ENCODE measurements at regions not wholly inside any gene's neighbourhood (a gene's known extent, or its start where the extent isn't known, plus 50 kb on each side); places are given as distances from the start of the nearest gene placed in this dataset.

DNA sequence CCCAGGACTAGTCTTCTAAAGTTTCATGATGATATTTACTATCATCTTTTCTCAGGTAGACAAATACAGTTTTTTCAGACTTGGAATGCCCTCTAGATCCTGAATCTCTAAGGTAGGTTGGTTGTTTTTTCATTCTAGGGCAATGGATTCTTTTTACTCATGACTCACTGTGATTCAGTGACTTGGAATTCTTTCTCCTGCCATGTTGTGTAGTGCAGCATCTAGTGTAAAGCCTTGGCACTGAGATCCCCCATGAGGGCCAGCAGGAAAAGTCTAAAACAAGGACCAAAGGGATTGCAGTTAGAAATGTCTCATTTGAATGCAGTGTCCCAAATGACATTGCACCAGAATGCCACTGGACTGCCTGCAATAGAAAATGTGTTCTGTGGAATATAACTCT lies 430.4 kb downstream of the NEBL start:
- Histone ChIP-seq H2AFZ (ENCODE audit: low read length, unreplicated experiment) (no peak overlapping the region), H3K36me3 (ENCODE audit: insufficient read depth, low read length) (no peaks in the 10 kb centered on the region), H3K27ac (ENCODE audit: low read depth, low read length) (no peak overlapping the region), H3K79me2 (ENCODE audit: control insufficient read depth, insufficient read depth, low read length, unreplicated experiment) (no peaks in the 10 kb centered on the region), H3K4me3 (ENCODE audit: low read depth, low read length) (no peak overlapping the region), H3K27me3 (ENCODE audit: insufficient read depth, low read length) (no peaks in the 10 kb centered on the region), H3K4me1 (ENCODE audit: control insufficient read depth, insufficient read depth, low read length, unreplicated experiment) (no peaks in the 10 kb centered on the region)

DNA sequence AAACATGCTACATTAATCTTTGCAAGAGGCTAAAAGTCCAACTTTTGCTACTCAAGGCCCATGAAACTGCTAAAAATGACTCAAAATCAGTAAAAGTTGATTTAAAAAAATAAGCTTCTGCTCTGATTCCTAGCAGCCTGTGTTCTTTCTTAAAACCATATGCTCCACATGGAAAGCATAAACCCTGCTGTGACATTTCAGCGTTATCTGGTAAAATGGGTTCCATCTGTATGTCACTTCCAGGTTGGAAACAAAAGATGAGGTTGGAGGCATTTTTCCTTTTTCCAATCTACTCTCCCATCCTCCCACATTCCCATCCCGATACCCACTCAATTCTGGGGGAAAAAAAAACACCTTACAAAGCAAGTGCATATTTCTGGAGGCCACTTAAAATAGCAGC lies 439.5 kb downstream of the NEBL start:
- no peak overlapping the region for H3K4me3 ChIP-seq (ENCODE audit: low read depth, low read length)
- H3K79me2 ChIP-seq (ENCODE audit: control insufficient read depth, insufficient read depth, low read length, unreplicated experiment): no peaks in the 10 kb centered on the region
- no peaks in the 10 kb centered on the region for H3K36me3 ChIP-seq (ENCODE audit: insufficient read depth, low read length)
- H2AFZ ChIP-seq (ENCODE audit: low read length, unreplicated experiment): no peak overlapping the region
- no peaks in the 10 kb centered on the region for H3K4me1 ChIP-seq (ENCODE audit: control insufficient read depth, insufficient read depth, low read length, unreplicated experiment)
- no peak overlapping the region for H3K27ac ChIP-seq (ENCODE audit: low read depth, low read length)
- no peaks in the 10 kb centered on the region for H3K27me3 ChIP-seq (ENCODE audit: insufficient read depth, low read length)

DNA sequence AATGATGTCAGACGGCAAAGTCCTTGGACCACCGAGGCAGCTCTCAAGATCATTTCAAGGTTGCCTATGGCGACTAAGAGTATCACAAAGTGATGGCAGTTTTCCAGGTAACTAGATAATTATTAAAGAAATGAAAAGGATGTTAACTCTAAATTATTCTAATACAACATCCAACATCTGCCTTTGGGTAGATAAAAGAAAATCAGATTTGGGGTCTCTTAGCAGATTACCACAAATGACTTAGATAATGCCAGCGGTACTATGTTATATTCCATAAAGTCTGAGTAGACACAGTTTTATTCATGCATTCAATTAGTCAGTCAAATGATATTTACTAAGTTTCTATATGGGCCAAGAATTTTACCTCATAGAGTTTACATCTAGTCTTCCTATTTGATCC lies 441.3 kb downstream of the NEBL start:
- Histone ChIP-seq H3K4me1 (ENCODE audit: control insufficient read depth, insufficient read depth, low read length, unreplicated experiment) (no peaks in the 10 kb centered on the region), H2AFZ (ENCODE audit: low read length, unreplicated experiment) (no peak overlapping the region), H3K27ac (ENCODE audit: low read depth, low read length) (no peak overlapping the region), H3K36me3 (ENCODE audit: insufficient read depth, low read length) (no peaks in the 10 kb centered on the region), H3K4me3 (ENCODE audit: low read depth, low read length) (no peak overlapping the region), H3K27me3 (ENCODE audit: insufficient read depth, low read length) (no peaks in the 10 kb centered on the region), H3K79me2 (ENCODE audit: control insufficient read depth, insufficient read depth, low read length, unreplicated experiment) (no peaks in the 10 kb centered on the region)

DNA sequence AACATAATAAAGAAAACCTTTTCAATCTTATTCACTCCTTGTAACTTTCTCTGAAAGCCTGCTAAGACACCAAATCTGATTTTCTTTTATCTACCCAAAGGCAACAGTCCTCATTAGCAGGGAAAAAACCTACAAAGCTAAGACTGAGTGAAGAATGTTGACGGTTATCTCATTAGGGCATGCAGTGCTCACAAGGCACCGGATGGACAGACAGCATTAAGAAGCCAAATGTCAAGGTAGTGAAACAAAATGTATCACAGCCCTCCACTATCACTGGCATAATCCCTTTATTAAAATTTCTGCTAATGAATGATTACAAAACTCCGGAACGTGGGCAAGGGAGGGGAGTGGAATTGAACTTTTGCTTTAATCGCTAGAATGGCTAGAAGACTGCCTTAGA lies 442.8 kb downstream of the NEBL start:
- Histone ChIP-seq H3K4me3 (ENCODE audit: low read depth, low read length) (no peak overlapping the region), H3K27me3 (ENCODE audit: insufficient read depth, low read length) (no peaks in the 10 kb centered on the region), H3K79me2 (ENCODE audit: control insufficient read depth, insufficient read depth, low read length, unreplicated experiment) (no peaks in the 10 kb centered on the region), H3K27ac (ENCODE audit: low read depth, low read length) (no peak overlapping the region), H3K36me3 (ENCODE audit: insufficient read depth, low read length) (no peaks in the 10 kb centered on the region), H2AFZ (ENCODE audit: low read length, unreplicated experiment) (no peak overlapping the region), H3K4me1 (ENCODE audit: control insufficient read depth, insufficient read depth, low read length, unreplicated experiment) (no peaks in the 10 kb centered on the region)

DNA sequence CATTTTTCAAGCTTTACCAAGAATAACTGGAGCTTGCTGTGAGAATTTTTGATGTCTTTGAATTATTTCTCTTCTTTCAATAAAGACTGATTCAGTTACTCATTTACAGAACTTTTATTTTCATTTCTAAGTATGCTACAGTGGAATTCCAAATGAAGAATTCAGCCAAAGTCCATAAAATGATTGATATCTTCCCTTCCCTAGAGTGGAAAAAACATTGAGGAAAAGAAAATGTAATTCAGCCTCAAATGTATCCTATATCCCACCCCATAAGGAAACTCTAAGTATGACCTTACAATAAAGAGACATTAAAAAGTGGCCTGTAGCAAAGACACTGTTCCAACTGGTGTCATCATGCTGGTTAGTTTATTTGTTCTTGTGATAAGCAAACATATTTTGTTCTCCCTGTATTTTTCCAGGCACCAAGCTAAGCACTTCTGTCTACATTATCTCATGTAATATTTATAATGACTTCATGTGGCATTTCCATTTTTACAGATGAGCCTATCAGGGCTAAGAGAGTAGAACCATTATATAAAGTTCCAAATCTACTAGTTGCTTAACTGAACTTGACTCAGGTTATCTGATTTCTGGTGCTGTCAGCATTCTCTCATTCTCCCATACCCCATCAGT lies 450.4 kb downstream of the NEBL start:
- no peaks in the 10 kb centered on the region for H3K27me3 ChIP-seq (ENCODE audit: insufficient read depth, low read length)
- no peak overlapping the region for H3K27ac ChIP-seq (ENCODE audit: low read depth, low read length)

DNA sequence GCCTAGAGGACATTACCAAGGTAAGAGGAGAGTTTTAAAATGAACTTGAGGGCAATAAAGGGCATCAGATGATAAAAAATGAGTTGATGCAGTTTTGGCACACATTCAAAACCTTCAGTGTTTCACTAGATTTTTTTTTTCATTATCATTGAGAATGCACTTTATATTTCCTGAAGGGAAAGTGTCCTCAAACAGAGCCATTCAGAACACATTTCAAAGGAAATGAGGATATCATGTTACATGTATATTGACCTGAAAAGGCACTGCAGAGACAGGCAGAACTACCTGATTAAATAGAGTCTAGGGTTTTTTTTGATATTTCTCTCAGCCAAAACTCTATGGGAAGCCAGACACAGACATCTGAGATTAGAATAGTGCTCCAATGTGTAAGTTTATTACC lies 454.0 kb downstream of the NEBL start:
- no peaks in the 10 kb centered on the region for H3K4me1 ChIP-seq (ENCODE audit: control insufficient read depth, insufficient read depth, low read length, unreplicated experiment)
- no peak overlapping the region for H3K4me3 ChIP-seq (ENCODE audit: low read depth, low read length)
- H2AFZ ChIP-seq (ENCODE audit: low read length, unreplicated experiment): no peak overlapping the region
- no peaks in the 10 kb centered on the region for H3K36me3 ChIP-seq (ENCODE audit: insufficient read depth, low read length)
- H3K27me3 ChIP-seq (ENCODE audit: insufficient read depth, low read length): no peaks in the 10 kb centered on the region
- no peak overlapping the region for H3K27ac ChIP-seq (ENCODE audit: low read depth, low read length)
- no peaks in the 10 kb centered on the region for H3K79me2 ChIP-seq (ENCODE audit: control insufficient read depth, insufficient read depth, low read length, unreplicated experiment)

More for the DNA sequence above, 450.4 kb downstream of the NEBL start:
- Histone ChIP-seq H3K79me2 (ENCODE audit: control insufficient read depth, insufficient read depth, low read length, unreplicated experiment) (no peaks in the 10 kb centered on the region), H3K36me3 (ENCODE audit: insufficient read depth, low read length) (no peaks in the 10 kb centered on the region), H3K4me1 (ENCODE audit: control insufficient read depth, insufficient read depth, low read length, unreplicated experiment) (no peaks in the 10 kb centered on the region), H3K4me3 (ENCODE audit: low read depth, low read length) (no peak overlapping the region), H2AFZ (ENCODE audit: low read length, unreplicated experiment) (no peak overlapping the region)

DNA sequence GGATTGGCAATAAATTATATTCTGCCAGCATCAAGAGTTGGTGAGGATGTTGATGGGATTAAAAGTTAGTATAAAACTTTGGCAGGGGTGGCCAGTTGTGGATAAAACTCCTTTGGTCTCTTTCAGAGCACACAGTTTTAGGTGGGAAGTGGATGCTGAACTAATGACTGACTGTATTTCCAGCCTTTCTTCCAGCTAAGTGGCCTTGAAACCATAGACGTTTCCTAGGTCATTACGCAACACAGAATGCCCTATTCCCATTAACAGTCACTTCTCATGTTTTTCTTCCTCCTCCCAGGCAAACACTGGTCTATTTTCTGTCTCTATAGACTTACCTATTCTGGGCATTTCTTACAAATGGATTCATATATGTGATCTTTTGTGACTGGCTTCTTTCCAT lies 467.4 kb downstream of the NEBL start:
- Histone ChIP-seq H3K79me2 (ENCODE audit: control insufficient read depth, insufficient read depth, low read length, unreplicated experiment) (no peaks in the 10 kb centered on the region), H2AFZ (ENCODE audit: low read length, unreplicated experiment) (no peak overlapping the region), H3K4me3 (ENCODE audit: low read depth, low read length) (no peak overlapping the region), H3K36me3 (ENCODE audit: insufficient read depth, low read length) (no peaks in the 10 kb centered on the region), H3K27me3 (ENCODE audit: insufficient read depth, low read length) (no peaks in the 10 kb centered on the region), H3K4me1 (ENCODE audit: control insufficient read depth, insufficient read depth, low read length, unreplicated experiment) (no peaks in the 10 kb centered on the region), H3K27ac (ENCODE audit: low read depth, low read length) (no peak overlapping the region)

DNA sequence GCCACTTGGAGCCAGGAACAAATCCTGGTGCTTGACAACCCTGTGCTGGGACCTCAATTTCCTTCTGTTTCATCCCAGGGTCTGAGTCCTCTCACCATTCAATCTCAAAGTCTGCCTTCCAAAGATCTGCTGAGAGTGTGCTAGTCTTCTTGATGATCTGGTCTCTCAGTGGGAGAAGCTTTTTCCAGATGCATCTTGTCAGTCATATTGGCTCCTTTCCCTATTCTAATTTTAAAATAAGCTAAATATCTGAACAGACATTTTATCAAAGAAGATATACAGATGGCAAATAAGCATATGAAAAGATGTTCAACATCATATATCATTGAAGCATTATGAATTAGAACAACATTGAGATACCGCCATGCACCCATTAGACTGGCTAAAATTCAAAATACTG lies 469.3 kb downstream of the NEBL start:
- Histone ChIP-seq H3K36me3 (ENCODE audit: insufficient read depth, low read length) (no peaks in the 10 kb centered on the region), H3K4me3 (ENCODE audit: low read depth, low read length) (no peak overlapping the region), H2AFZ (ENCODE audit: low read length, unreplicated experiment) (no peak overlapping the region), H3K27me3 (ENCODE audit: insufficient read depth, low read length) (no peaks in the 10 kb centered on the region), H3K27ac (ENCODE audit: low read depth, low read length) (no peak overlapping the region), H3K4me1 (ENCODE audit: control insufficient read depth, insufficient read depth, low read length, unreplicated experiment) (no peaks in the 10 kb centered on the region), H3K79me2 (ENCODE audit: control insufficient read depth, insufficient read depth, low read length, unreplicated experiment) (no peaks in the 10 kb centered on the region)

DNA sequence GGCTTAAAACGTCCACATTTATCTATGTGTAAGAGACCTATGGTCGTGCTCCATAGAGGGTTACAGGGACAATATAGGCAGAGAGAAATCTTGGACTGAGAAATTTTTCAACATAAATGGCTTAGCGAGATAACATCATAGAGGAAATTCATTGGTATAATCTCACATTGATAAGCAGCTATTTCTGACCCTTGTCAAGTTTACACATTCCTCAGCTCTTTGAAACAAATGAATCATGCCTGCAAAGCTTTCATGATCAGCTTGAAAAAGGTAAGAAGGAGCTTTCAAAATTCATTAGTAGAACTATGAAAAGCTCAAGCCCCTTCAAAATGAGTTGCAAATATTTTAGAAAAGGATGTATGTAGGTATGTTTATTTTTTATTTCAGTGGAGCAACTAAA lies 478.8 kb downstream of the NEBL start:
- no peaks in the 10 kb centered on the region for H3K79me2 ChIP-seq (ENCODE audit: control insufficient read depth, insufficient read depth, low read length, unreplicated experiment)
- H2AFZ ChIP-seq (ENCODE audit: low read length, unreplicated experiment): no peak overlapping the region
- no peak overlapping the region for H3K4me3 ChIP-seq (ENCODE audit: low read depth, low read length)
- H3K27ac ChIP-seq (ENCODE audit: low read depth, low read length): no peak overlapping the region
- H3K36me3 ChIP-seq (ENCODE audit: insufficient read depth, low read length): no peaks in the 10 kb centered on the region
- no peaks in the 10 kb centered on the region for H3K4me1 ChIP-seq (ENCODE audit: control insufficient read depth, insufficient read depth, low read length, unreplicated experiment)
- H3K27me3 ChIP-seq (ENCODE audit: insufficient read depth, low read length): no peaks in the 10 kb centered on the region

DNA sequence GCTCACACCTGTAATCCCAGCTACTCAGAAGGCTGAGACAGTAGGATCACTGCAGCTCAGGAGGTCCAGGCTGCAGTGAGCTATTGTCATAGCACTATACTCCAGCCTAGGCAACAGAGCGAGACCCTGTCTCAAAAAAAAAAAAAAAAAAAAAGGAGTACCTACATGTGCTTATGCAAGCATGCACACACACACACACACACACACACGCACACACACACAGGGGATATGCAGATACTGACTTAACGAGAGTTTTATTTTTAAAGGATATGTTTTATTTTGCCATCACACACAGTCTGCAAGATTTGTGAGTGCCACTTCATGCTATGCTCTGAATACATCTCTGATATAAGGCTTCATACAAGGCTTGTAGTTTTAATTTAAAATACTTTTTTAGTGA lies 479.3 kb downstream of the NEBL start:
- no peak overlapping the region for H3K27ac ChIP-seq (ENCODE audit: low read depth, low read length)
- no peak overlapping the region for H2AFZ ChIP-seq (ENCODE audit: low read length, unreplicated experiment)
- H3K27me3 ChIP-seq (ENCODE audit: insufficient read depth, low read length): no peaks in the 10 kb centered on the region
- H3K4me1 ChIP-seq (ENCODE audit: control insufficient read depth, insufficient read depth, low read length, unreplicated experiment): no peaks in the 10 kb centered on the region
- H3K79me2 ChIP-seq (ENCODE audit: control insufficient read depth, insufficient read depth, low read length, unreplicated experiment): no peaks in the 10 kb centered on the region
- no peak overlapping the region for H3K4me3 ChIP-seq (ENCODE audit: low read depth, low read length)
- H3K36me3 ChIP-seq (ENCODE audit: insufficient read depth, low read length): no peaks in the 10 kb centered on the region

DNA sequence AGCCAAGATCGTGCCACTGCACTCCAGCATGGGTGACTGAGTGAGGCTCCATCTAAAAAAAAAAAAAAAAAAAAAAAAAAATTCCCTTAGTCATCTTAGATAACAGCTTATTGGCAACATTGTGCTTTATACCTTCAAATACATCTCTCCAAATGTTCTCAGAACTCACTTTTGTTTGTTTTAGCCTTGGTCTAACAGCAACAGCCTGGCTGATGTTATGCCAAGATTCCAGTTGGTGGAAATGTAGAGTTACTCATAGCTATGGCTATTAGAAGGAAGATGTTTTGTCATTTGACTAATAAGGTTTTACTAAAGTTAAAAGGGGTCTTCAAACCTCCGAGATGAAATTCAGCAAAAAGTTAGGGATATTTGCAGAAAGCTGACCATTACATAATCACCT lies 481.4 kb downstream of the NEBL start:
- Histone ChIP-seq H3K27ac (ENCODE audit: low read depth, low read length) (no peak overlapping the region), H3K36me3 (ENCODE audit: insufficient read depth, low read length) (no peaks in the 10 kb centered on the region), H2AFZ (ENCODE audit: low read length, unreplicated experiment) (no peak overlapping the region), H3K4me3 (ENCODE audit: low read depth, low read length) (no peak overlapping the region), H3K79me2 (ENCODE audit: control insufficient read depth, insufficient read depth, low read length, unreplicated experiment) (no peaks in the 10 kb centered on the region), H3K4me1 (ENCODE audit: control insufficient read depth, insufficient read depth, low read length, unreplicated experiment) (no peaks in the 10 kb centered on the region), H3K27me3 (ENCODE audit: insufficient read depth, low read length) (no peaks in the 10 kb centered on the region)

All from ACC112 (cell line).